ENCODE measurements at regions not wholly inside any gene's neighbourhood (a gene's known extent, or its start where the extent isn't known, plus 50 kb on each side); places are given as distances from the start of the nearest gene placed in this dataset. TPM values are rescaled to one million over a fixed set of nuclear protein-coding genes. Genes with fewer than 3 reads are reported as not detected.

DNA sequence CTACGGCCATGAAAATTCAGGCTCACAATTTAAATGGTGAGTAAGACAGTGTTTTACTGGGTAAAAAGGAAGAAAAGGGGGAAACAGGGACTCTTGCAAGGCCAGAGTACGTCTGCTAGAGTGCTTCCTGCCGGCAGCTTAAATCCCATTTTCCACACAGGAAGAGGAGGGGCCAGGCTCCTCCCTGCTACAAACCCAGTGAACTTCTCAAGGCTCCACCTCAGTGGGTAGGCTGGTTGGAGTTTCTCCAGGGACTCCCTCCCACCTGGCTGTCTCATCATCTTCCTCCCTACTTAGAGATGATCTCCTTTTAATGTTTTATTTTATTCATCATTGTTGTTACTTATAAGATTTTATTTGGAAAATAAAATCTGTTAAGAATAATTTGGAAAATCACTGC is 62.6 kb upstream of the SEMA3C start:
- no peak for TF ChIP-seq POLR2A (IDR thresholded peaks at IDR 0.05)
- TF ChIP-seq, protein P1, sequence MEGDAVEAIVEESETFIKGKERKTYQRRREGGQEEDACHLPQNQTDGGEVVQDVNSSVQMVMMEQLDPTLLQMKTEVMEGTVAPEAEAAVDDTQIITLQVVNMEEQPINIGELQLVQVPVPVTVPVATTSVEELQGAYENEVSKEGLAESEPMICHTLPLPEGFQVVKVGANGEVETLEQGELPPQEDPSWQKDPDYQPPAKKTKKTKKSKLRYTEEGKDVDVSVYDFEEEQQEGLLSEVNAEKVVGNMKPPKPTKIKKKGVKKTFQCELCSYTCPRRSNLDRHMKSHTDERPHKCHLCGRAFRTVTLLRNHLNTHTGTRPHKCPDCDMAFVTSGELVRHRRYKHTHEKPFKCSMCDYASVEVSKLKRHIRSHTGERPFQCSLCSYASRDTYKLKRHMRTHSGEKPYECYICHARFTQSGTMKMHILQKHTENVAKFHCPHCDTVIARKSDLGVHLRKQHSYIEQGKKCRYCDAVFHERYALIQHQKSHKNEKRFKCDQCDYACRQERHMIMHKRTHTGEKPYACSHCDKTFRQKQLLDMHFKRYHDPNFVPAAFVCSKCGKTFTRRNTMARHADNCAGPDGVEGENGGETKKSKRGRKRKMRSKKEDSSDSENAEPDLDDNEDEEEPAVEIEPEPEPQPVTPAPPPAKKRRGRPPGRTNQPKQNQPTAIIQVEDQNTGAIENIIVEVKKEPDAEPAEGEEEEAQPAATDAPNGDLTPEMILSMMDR (IDR thresholded peaks at IDR 0.05): no peak
- no peak for TF ChIP-seq POLR2AphosphoS5 (IDR thresholded peaks at IDR 0.05; ENCODE audit: insufficient read depth in 1 of 2, low read depth in 1 of 2)

DNA sequence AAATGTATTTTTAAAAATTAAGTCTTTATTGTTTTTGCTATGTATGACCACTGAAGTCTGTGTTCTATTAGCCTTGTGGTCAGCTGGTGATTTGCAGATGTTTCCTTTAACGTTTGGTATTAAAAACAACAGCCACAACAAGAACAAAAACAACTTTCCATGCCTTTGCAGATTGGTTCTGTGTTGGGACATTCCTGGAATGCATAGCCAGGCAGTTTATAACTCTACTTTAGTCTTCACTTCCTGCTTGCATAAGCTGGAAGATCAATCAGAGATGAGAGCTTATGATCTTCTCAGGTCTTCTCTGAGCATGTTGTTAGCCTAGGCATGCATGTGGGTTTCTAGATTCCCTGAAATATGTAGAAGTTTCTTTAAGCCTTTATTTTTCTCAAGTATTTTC is 58.9 kb upstream of the SEMA3C start:
- intact Hi-C loops (cut with DNase I): no loop called here
- Histone ChIP-seq H3K27me3 (no peaks in the 10 kb centered on the region), H3K4me1 (no peaks in the 10 kb centered on the region), H3K4me3 (no peak overlapping the region), H3K27ac (no peak overlapping the region), H3K36me3 (no peaks in the 10 kb centered on the region), H3K9me3 (no peaks in the 10 kb centered on the region)
- no peak for DNase-seq (ENCODE audit: extremely low spot score in 2 of 2)
- TF ChIP-seq POLR2A (IDR thresholded peaks at IDR 0.05) (no peak), POLR2AphosphoS5 (IDR thresholded peaks at IDR 0.05; ENCODE audit: insufficient read depth in 1 of 2, low read depth in 1 of 2) (no peak)
- TF ChIP-seq, protein P1 (IDR thresholded peaks at IDR 0.05): no peak

More for the DNA sequence above, 62.6 kb upstream of the SEMA3C start:
- no peaks in the 10 kb centered on the region for H3K4me1 ChIP-seq
- H3K27me3 ChIP-seq: no peaks in the 10 kb centered on the region
- no peaks in the 10 kb centered on the region for H3K36me3 ChIP-seq
- intact Hi-C loops (cut with DNase I): no loop called here
- DNase-seq (ENCODE audit: extremely low spot score in 2 of 2): no peak
- H3K4me3 ChIP-seq: no peak overlapping the region
- no peaks in the 10 kb centered on the region for H3K9me3 ChIP-seq
- no peak overlapping the region for H3K27ac ChIP-seq

DNA sequence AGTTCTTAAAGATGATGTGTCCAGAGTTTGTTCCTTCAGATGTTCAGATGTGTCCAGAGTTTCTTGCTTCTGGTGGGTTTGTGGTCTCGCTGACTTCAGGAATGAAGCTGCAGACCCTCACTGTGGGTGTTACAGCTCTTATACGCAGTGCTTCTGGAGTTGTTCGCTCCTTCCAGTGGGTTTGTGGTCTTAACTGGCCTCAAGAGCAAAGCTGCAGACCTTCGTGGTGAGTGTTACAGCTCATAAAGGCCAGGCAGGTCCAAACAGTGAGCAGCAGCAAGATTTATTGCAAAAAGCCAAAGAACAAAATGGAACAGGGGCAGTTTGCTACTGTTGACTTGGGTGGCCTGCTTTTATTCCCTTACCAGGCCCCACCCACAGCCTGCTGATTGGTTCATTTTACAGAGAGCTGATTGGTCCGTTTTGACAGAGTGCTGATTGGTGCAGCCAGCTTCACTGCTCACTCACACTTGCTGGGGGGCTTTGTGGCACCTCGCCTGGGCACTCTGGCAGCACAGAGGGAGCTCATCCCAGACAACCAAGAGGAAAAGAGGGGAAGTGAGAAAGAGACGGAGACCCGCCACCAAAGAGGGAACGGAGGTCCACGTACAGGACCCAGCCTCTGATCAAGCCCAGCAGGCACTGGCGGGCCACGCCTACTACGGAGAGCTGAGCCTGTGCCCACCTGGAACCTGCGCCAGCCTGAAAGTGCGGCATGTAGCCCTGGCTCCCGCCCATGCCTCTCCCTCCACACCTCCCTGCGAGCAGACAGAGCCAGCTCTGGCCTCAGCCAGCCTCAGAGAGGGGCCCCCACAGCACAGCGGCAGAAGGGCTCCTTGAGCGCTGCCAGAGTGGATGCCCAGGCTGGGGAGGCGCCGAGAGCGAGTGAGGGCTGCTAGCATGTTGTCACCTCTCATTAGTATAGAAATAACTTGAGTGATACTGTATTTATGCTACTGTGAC is 55.8 kb upstream of the SEMA3C start:
- Histone ChIP-seq H3K27ac (no peak overlapping the region), H3K36me3 (no peaks in the 10 kb centered on the region), H3K4me3 (no peak overlapping the region), H3K27me3 (no peaks in the 10 kb centered on the region), H3K9me3 (no peaks in the 10 kb centered on the region), H3K4me1 (no peaks in the 10 kb centered on the region)
- intact Hi-C loops (cut with DNase I): no loop called here
- TF ChIP-seq, protein P1 (IDR thresholded peaks at IDR 0.05): no peak
- TF ChIP-seq POLR2A (IDR thresholded peaks at IDR 0.05) (no peak), POLR2AphosphoS5 (IDR thresholded peaks at IDR 0.05; ENCODE audit: insufficient read depth in 1 of 2, low read depth in 1 of 2) (no peak)
- DNase-seq (ENCODE audit: extremely low spot score in 2 of 2): no peak

DNA sequence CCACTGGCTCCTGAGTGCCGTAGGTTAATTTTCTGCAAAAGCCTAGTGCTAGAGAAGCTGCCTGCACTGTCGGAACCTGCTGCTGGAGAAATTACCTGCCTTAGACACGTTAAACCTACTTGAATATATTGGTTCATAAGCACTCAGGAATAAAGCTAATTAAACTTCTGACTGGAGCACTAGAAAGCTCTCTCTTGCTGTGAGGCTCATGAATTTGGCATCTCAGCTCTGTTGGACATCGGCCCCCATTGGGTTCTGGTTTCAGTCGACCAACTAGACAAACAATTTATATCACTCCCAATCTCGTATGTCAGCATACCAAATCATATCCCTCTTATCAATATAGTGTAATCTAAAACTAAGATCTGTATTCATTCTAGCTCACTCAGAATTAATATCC is 52.4 kb upstream of the SEMA3C start:
- TF ChIP-seq, protein P1 (IDR thresholded peaks at IDR 0.05): no peak
- TF ChIP-seq POLR2AphosphoS5 (IDR thresholded peaks at IDR 0.05; ENCODE audit: insufficient read depth in 1 of 2, low read depth in 1 of 2) (no peak), POLR2A (IDR thresholded peaks at IDR 0.05) (no peak)

More for the DNA sequence above, 52.4 kb upstream of the SEMA3C start:
- Histone ChIP-seq H3K9me3 (no peaks in the 10 kb centered on the region), H3K27me3 (no peaks in the 10 kb centered on the region), H3K27ac (no peak overlapping the region), H3K36me3 (no peaks in the 10 kb centered on the region), H3K4me3 (no peak overlapping the region), H3K4me1 (no peaks in the 10 kb centered on the region)
- intact Hi-C loops (cut with DNase I): no loop called here
- DNase-seq (ENCODE audit: extremely low spot score in 2 of 2): no peak

Small RNA genes lying in the stretch of these regions (small RNA-seq; reads per million reads assigned to genes)
- gene AC004866.1: not detected
